ENCODE measurements at regions not wholly inside any gene's neighbourhood (a gene's known extent, or its start where the extent isn't known, plus 50 kb on each side); places are given as distances from the start of the nearest gene placed in this dataset.

- TF ChIP-seq CTCF (IDR thresholded peaks at IDR 0.05; ENCODE audit: low read depth, low read length) (no peak), POLR2A (IDR thresholded peaks at IDR 0.05; ENCODE audit: extremely low read depth, insufficient read length) (no peak), MYC (IDR thresholded peaks at IDR 0.05; ENCODE audit: low read depth, low read length) (no peak)
Observed at GRCh38 chr6:151709329-151709728, 98.2 kb upstream of the ESR1 start.

Data from NB4 (cell line).